ENCODE measurements at regions not wholly inside any gene's neighbourhood (a gene's known extent, or its start where the extent isn't known, plus 50 kb on each side); places are given as distances from the start of the nearest gene placed in this dataset.

DNA sequence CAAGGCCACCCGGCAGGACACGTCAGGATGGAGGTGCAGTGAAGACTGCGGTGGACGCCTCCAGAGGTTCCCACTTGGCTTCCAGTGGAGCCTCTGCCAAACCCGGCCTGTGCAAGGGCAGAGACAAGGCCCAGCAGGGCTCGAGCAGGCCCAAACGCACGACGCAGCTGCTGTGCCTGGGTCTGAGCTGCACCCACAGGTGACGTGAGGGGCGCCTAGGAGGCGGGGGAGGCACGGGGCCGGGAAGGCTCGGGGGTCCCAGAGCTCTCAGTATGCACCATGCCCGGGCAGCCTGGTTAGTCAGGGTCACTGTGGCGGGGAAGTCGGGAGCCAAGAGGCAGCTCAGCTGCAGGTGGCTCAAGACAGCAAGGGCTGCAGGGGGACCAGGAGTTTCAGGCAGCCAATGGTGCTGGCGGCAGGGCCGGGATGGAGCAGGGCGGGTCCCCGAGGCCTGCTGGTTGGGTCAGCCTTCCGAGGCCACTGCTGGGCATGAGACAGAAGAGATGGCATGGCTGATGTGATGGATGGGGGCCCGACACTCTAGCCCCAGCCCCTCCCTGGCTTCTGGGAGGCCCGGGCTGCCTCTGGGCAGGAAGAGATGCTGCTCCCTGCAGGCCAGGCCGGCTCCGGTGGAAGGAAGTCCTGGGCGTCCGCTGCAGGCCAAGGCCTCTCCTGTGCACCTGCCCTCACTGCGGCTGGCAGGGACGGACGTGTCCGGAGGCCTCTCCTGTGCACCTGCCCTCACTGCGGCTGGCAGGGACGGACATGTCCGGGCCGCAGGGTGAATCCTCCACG, 72.2 kb upstream of the CFAP46 start:
- Histone ChIP-seq H2BK120ac (ENCODE audit: insufficient read depth, low read length, poor library complexity) (no peak overlapping the region), H4K12ac (ENCODE audit: low read depth, low read length) (no peak overlapping the region)
- no CpG with 5 or more reads among the region's 38 CpGs for WGBS (ENCODE audit: extremely low coverage, insufficient coverage, insufficient read length)

DNA sequence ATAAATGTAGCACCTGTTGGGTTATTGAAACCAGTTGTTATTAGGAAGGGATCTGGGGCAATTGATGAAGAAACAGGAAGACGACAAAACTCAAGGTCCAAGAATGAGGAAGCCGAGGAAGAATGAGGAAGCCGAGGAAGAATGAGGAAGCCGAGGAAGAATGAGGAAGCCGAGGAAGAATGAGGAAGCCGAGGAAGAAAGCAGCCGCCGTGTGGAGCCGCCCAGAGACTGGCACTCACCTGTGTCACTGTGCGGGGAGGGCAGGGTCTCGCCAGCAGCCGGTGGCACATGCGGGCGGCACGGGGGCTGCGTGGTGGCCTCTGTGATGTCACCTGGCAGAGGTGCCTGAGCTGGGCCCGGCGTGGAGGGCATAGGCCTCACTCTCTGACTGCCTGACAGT, 71.1 kb upstream of the CFAP46 start:
- H2AFZ ChIP-seq (ENCODE audit: insufficient read depth, low read length, poor library complexity): no peak overlapping the region
- no peak overlapping the region for H3K4me2 ChIP-seq (ENCODE audit: low read length)
- no peak overlapping the region for H3K14ac ChIP-seq (ENCODE audit: low read length)
- H3K27me3 ChIP-seq (ENCODE audit: insufficient read depth, low read length): no peaks in the 10 kb centered on the region
- H3K79me2 ChIP-seq (ENCODE audit: control insufficient read depth, insufficient read depth, low read length, poor library complexity): peaks cover 3% of the 10 kb centered on the region
- no CpG with 5 or more reads among the region's 18 CpGs for WGBS (ENCODE audit: extremely low coverage, insufficient coverage, insufficient read length)
- no peak overlapping the region for H4K91ac ChIP-seq (ENCODE audit: low read depth, low read length)
- no peak overlapping the region for H4K8ac ChIP-seq (ENCODE audit: low read depth, low read length)
- H3K27ac ChIP-seq (ENCODE audit: low read depth, low read length): no peak overlapping the region
- H3K18ac ChIP-seq (ENCODE audit: low read length): no peak overlapping the region
- H3K79me1 ChIP-seq (ENCODE audit: low read length): peaks cover 5% of the 10 kb centered on the region
- peaks cover 8 to 11% of the 10 kb centered on the region in 2 experiments for H3K4me1 ChIP-seq (ENCODE audit: control insufficient read depth in 1 of 2, insufficient read depth in 2 of 2, low read length in 2 of 2)
- H2AK5ac ChIP-seq (ENCODE audit: low read length): no peak overlapping the region
- no peak overlapping the region for H3K4ac ChIP-seq (ENCODE audit: low read depth, low read length)
- no peak overlapping the region for H2BK12ac ChIP-seq (ENCODE audit: low read length)
- peak in 1 of 2 donors; percentile 4 for DNase-seq
- H2BK5ac ChIP-seq (ENCODE audit: low read depth, low read length, poor library complexity): no peak overlapping the region
- no peak overlapping the region for H3K9ac ChIP-seq (ENCODE audit: low read length)
- H3K23ac ChIP-seq (ENCODE audit: low read length): no peak overlapping the region
- H3K9me3 ChIP-seq (ENCODE audit: insufficient read depth, low read depth, low read length): peaks cover 2% of the 10 kb centered on the region
- H2BK120ac ChIP-seq (ENCODE audit: insufficient read depth, low read length, poor library complexity): no peak overlapping the region
- no peak overlapping the region for H4K12ac ChIP-seq (ENCODE audit: low read depth, low read length)
- H3K36me3 ChIP-seq (ENCODE audit: control insufficient read depth in 1 of 2, insufficient read depth in 2 of 2, low read length in 2 of 2): no peaks in the 10 kb centered on the region
- no peak overlapping the region for H3K4me3 ChIP-seq (ENCODE audit: low read depth, low read length)

More for the DNA sequence above, 72.2 kb upstream of the CFAP46 start:
- Histone ChIP-seq H2AFZ (ENCODE audit: insufficient read depth, low read length, poor library complexity) (no peak overlapping the region), H3K27me3 (ENCODE audit: insufficient read depth, low read length) (no peaks in the 10 kb centered on the region), H3K36me3 (ENCODE audit: control insufficient read depth in 1 of 2, insufficient read depth in 2 of 2, low read length in 2 of 2) (no peaks in the 10 kb centered on the region), H3K9me3 (ENCODE audit: insufficient read depth, low read depth, low read length) (peaks cover 2% of the 10 kb centered on the region), H4K91ac (ENCODE audit: low read depth, low read length) (no peak overlapping the region), H3K79me1 (ENCODE audit: low read length) (no peaks in the 10 kb centered on the region), H3K14ac (ENCODE audit: low read length) (no peak overlapping the region), H2BK5ac (ENCODE audit: low read depth, low read length, poor library complexity) (no peak overlapping the region), H3K27ac (ENCODE audit: low read depth, low read length) (no peak overlapping the region), H3K4me2 (ENCODE audit: low read length) (no peak overlapping the region), H3K4me1 (ENCODE audit: control insufficient read depth in 1 of 2, insufficient read depth in 2 of 2, low read length in 2 of 2) (peaks cover 0 to under 1% of the 10 kb centered on the region in 2 experiments), H2BK12ac (ENCODE audit: low read length) (no peak overlapping the region), H3K4ac (ENCODE audit: low read depth, low read length) (no peak overlapping the region), H3K23ac (ENCODE audit: low read length) (no peak overlapping the region), H3K79me2 (ENCODE audit: control insufficient read depth, insufficient read depth, low read length, poor library complexity) (no peaks in the 10 kb centered on the region), H3K9ac (ENCODE audit: low read length) (no peak overlapping the region), H3K18ac (ENCODE audit: low read length) (no peak overlapping the region), H4K8ac (ENCODE audit: low read depth, low read length) (no peak overlapping the region), H2AK5ac (ENCODE audit: low read length) (no peak overlapping the region), H3K4me3 (ENCODE audit: low read depth, low read length) (no peak overlapping the region)
- DNase-seq: no peak

DNA sequence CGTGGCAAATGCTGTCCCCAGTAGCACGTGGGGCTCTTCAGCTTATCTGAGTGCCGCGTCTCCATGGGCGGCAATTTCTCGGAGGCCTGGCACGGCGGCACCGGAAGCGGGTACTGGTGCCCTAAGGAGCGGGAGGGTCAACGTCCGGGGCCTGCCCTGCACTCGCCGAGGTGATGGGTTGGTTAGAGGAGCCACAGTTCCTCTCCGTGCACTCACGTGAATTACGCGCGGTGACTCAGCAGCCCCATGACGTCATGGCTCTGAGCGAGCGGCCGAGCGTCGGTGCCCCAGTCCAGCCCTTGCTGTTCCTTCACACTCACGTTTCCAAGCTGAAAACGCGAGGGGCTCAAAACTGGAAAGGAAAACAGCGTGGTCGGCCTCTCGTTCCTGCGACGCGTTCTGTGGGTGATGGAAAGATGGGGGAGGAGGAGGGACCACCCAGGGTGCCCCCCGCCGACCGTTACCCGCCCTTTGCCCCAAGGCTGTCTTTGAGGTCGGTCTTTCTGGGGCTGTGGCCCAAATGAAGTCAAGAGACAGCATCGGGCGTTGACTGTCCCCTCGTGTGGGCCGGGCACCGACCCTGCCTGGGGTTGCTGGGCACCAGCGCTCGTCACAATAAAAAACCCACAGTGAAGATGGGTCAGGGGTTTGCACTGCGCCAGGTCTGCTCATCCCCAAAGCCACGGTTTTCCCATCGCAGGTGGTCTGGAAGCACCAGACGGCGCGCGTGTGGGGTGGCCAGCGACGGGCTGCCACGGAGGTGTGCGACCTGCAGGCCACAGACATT, 70.4 kb upstream of the CFAP46 start:
- Histone ChIP-seq H3K36me3 (ENCODE audit: control insufficient read depth in 1 of 2, insufficient read depth in 2 of 2, low read length in 2 of 2) (no peaks in the 10 kb centered on the region), H2BK120ac (ENCODE audit: insufficient read depth, low read length, poor library complexity) (no peak overlapping the region), H3K4ac (ENCODE audit: low read depth, low read length) (no peak overlapping the region)

DNA sequence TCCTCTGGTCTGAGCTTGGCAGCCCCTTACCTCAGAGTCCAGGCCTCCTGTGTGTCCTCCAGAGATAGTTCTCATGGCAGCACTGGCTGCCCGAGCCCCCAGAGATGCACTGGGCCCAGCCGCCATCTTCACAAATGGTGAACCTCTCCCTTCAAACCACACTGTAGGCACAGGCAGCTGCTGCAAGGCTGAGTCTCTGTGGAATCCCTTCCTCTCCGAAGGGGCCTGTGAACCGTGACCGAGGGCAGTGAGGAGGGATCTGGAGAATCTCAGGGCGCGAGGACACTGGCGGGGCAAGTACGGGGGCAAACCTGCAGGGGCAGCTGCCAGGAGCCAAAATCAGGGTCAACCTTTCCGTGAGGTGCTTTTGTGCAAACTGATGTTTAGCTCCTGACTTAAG, 69.5 kb upstream of the CFAP46 start:
- no CpG with 5 or more reads among the region's 10 CpGs for WGBS (ENCODE audit: extremely low coverage, insufficient coverage, insufficient read length)

More for the DNA sequence above, 70.4 kb upstream of the CFAP46 start:
- peaks cover 2% of the 10 kb centered on the region for H3K9me3 ChIP-seq (ENCODE audit: insufficient read depth, low read depth, low read length)
- no peak overlapping the region for H2BK5ac ChIP-seq (ENCODE audit: low read depth, low read length, poor library complexity)
- H3K23ac ChIP-seq (ENCODE audit: low read length): no peak overlapping the region
- no peak overlapping the region for H3K14ac ChIP-seq (ENCODE audit: low read length)
- peaks cover 3% of the 10 kb centered on the region for H3K79me2 ChIP-seq (ENCODE audit: control insufficient read depth, insufficient read depth, low read length, poor library complexity)
- no peak overlapping the region for H3K4me2 ChIP-seq (ENCODE audit: low read length)
- H2BK12ac ChIP-seq (ENCODE audit: low read length): no peak overlapping the region
- H2AK5ac ChIP-seq (ENCODE audit: low read length): no peak overlapping the region
- WGBS (ENCODE audit: extremely low coverage, insufficient coverage, insufficient read length): no CpG with 5 or more reads among the region's 58 CpGs
- no peak overlapping the region for H3K9ac ChIP-seq (ENCODE audit: low read length)
- H3K27ac ChIP-seq (ENCODE audit: low read depth, low read length): no peak overlapping the region
- H3K27me3 ChIP-seq (ENCODE audit: insufficient read depth, low read length): no peaks in the 10 kb centered on the region
- H3K4me3 ChIP-seq (ENCODE audit: low read depth, low read length): no peak overlapping the region
- H3K4me1 ChIP-seq (ENCODE audit: control insufficient read depth in 1 of 2, insufficient read depth in 2 of 2, low read length in 2 of 2): peaks cover 10 to 13% of the 10 kb centered on the region in 2 experiments
- H3K18ac ChIP-seq (ENCODE audit: low read length): no peak overlapping the region
- no peak overlapping the region for H2AFZ ChIP-seq (ENCODE audit: insufficient read depth, low read length, poor library complexity)
- no peak overlapping the region for H4K8ac ChIP-seq (ENCODE audit: low read depth, low read length)
- H4K91ac ChIP-seq (ENCODE audit: low read depth, low read length): no peak overlapping the region
- no peak overlapping the region for H4K12ac ChIP-seq (ENCODE audit: low read depth, low read length)
- peak; percentile 44 to 47 for DNase-seq
- peaks cover 5% of the 10 kb centered on the region for H3K79me1 ChIP-seq (ENCODE audit: low read length)

More for the DNA sequence above, 69.5 kb upstream of the CFAP46 start:
- no peak overlapping the region for H3K4me2 ChIP-seq (ENCODE audit: low read length)
- H2BK12ac ChIP-seq (ENCODE audit: low read length): no peak overlapping the region
- no peak overlapping the region for H4K91ac ChIP-seq (ENCODE audit: low read depth, low read length)
- no peak overlapping the region for H4K8ac ChIP-seq (ENCODE audit: low read depth, low read length)
- no peak for DNase-seq
- no peak overlapping the region for H3K18ac ChIP-seq (ENCODE audit: low read length)
- H3K4ac ChIP-seq (ENCODE audit: low read depth, low read length): no peak overlapping the region
- H3K36me3 ChIP-seq (ENCODE audit: control insufficient read depth in 1 of 2, insufficient read depth in 2 of 2, low read length in 2 of 2): no peaks in the 10 kb centered on the region
- no peak overlapping the region for H4K12ac ChIP-seq (ENCODE audit: low read depth, low read length)
- peaks cover 4% of the 10 kb centered on the region for H3K9me3 ChIP-seq (ENCODE audit: insufficient read depth, low read depth, low read length)
- no peak overlapping the region for H2BK5ac ChIP-seq (ENCODE audit: low read depth, low read length, poor library complexity)
- no peak overlapping the region for H3K14ac ChIP-seq (ENCODE audit: low read length)
- no peak overlapping the region for H2BK120ac ChIP-seq (ENCODE audit: insufficient read depth, low read length, poor library complexity)
- peaks cover 10 to 13% of the 10 kb centered on the region in 2 experiments for H3K4me1 ChIP-seq (ENCODE audit: control insufficient read depth in 1 of 2, insufficient read depth in 2 of 2, low read length in 2 of 2)
- H3K4me3 ChIP-seq (ENCODE audit: low read depth, low read length): no peak overlapping the region
- H2AFZ ChIP-seq (ENCODE audit: insufficient read depth, low read length, poor library complexity): no peak overlapping the region
- H3K9ac ChIP-seq (ENCODE audit: low read length): no peak overlapping the region
- no peak overlapping the region for H3K23ac ChIP-seq (ENCODE audit: low read length)
- peaks cover 3% of the 10 kb centered on the region for H3K79me2 ChIP-seq (ENCODE audit: control insufficient read depth, insufficient read depth, low read length, poor library complexity)
- H3K27ac ChIP-seq (ENCODE audit: low read depth, low read length): no peak overlapping the region
- no peaks in the 10 kb centered on the region for H3K27me3 ChIP-seq (ENCODE audit: insufficient read depth, low read length)
- peaks cover 5% of the 10 kb centered on the region for H3K79me1 ChIP-seq (ENCODE audit: low read length)
- no peak overlapping the region for H2AK5ac ChIP-seq (ENCODE audit: low read length)

Data from trophoblast cell (in vitro differentiated cells and primary cell).